Endothelial cell of umbilical vein (primary cell): ENCODE measurements at regions not wholly inside any gene's neighbourhood (a gene's known extent, or its start where the extent isn't known, plus 50 kb on each side); places are given as distances from the start of the nearest gene placed in this dataset.

Experiments used
- BruUV-seq: library from RNA; stranded (reverse); fragments of 400-500 nt; replicated peaks from 2 replicates; lab custom pipeline; 2021; lab: Mats Ljungman, UMichigan
- CTCF ChIA-PET: fragments of 300-600, 350-600 bp; sonication (Branson Sonifier 250); formaldehyde crosslinking; loops from one replicate; lab custom pipeline; 2021; ENCODE audit warnings: antibody characterized with exemption, inconsistent platforms; lab: Charles Lee
- POLR2A ChIA-PET: fragments of 300-600, 350-600 bp; sonication (Branson Sonifier 250); formaldehyde crosslinking; loops from one replicate; lab custom pipeline; 2021; ENCODE audit warnings: antibody characterized with exemption, inconsistent platforms; lab: Charles Lee
- DNase-seq: peaks from one replicate; pipeline ENCODE4 v3.0.0-alpha.2; 2011; ENCODE audit warnings: low read depth, low spot score
- FAIRE-seq: peaks from 2 replicates; lab custom pipeline; 2011; peaks lifted over from hg19 to GRCh38; lab: Jason Lieb, UNC
- H2AFZ ChIP-seq: 2 replicates; pipeline ENCODE4 v1.6.0; 2012; ENCODE audit warnings: low read depth, low read length, control low read depth, inconsistent platforms
- H3K27ac ChIP-seq: 2 replicates; pipeline ENCODE4 v1.5.1; 2011; ENCODE audit warnings: low read depth, mild to moderate bottlenecking, control low read depth, low read length, moderate library complexity; ENCODE audit not compliant: insufficient read depth
- H3K27me3 ChIP-seq, 2 experiments: 2 replicates each; pipeline versions ENCODE4 v1.6.0 to v1.6.1; 2011; ENCODE audit warnings: low read length in 2 of 2, mixed read lengths in 1 of 2; ENCODE audit not compliant: control insufficient read depth in 2 of 2, insufficient read depth in 2 of 2
- H3K36me3 ChIP-seq, 2 experiments: 2 replicates in 1 of 2; 3 replicates in 1 of 2; pipeline ENCODE4 v1.5.1; 2011; ENCODE audit warnings: low read length in 2 of 2, mild to moderate bottlenecking in 1 of 2, moderate library complexity in 1 of 2; ENCODE audit not compliant: control insufficient read depth in 2 of 2, insufficient read depth in 2 of 2; ENCODE audit errors: extremely low read depth in 1 of 2
- H3K4me1 ChIP-seq: 3 replicates; pipeline ENCODE4 v1.5.1; 2011; ENCODE audit warnings: mild to moderate bottlenecking, low read length; ENCODE audit not compliant: control insufficient read depth, insufficient read depth; ENCODE audit errors: extremely low read depth
- H3K4me2 ChIP-seq: 2 replicates; pipeline ENCODE4 v1.6.1; 2011; ENCODE audit warnings: low read length, control low read depth, mixed read lengths; ENCODE audit not compliant: insufficient read depth
- H3K4me3 ChIP-seq, 3 experiments: fragments of 200-600 bp in 1 of 3; sonication (generic), shearing (Covaris generic) in 1 of 3; replicated peaks in 1 of 3; 2 replicates each; pipeline ENCODE4 v1.5.1; 2011 to 2016; ENCODE audit warnings: control low read depth in 3 of 3, low read length in 3 of 3, mild to moderate bottlenecking in 2 of 3, inconsistent platforms in 1 of 3, low read depth in 1 of 3, moderate library complexity in 1 of 3; ENCODE audit not compliant: insufficient read depth in 1 of 3
- H3K79me2 ChIP-seq: 2 replicates; pipeline ENCODE4 v1.6.0; 2012; ENCODE audit warnings: low read length, inconsistent platforms; ENCODE audit not compliant: control insufficient read depth, insufficient read depth
- H3K9ac ChIP-seq: replicated peaks from 2 replicates; pipeline ENCODE3; 2011; ENCODE audit warnings: low read length, control low read depth; ENCODE audit not compliant: insufficient read depth; ENCODE audit errors: extremely low read depth
- H3K9me1 ChIP-seq: replicated peaks from 3 replicates; pipeline ENCODE4 v1.6.0; 2011; ENCODE audit warnings: mild to moderate bottlenecking, low read length; ENCODE audit not compliant: control insufficient read depth, insufficient read depth; ENCODE audit errors: extremely low read depth
- H3K9me3 ChIP-seq: replicated peaks from 2 replicates; pipeline ENCODE4 v1.5.1; 2012; ENCODE audit warnings: low read length, inconsistent platforms; ENCODE audit not compliant: control insufficient read depth, insufficient read depth
- H4K20me1 ChIP-seq: replicated peaks from 2 replicates; pipeline ENCODE3; 2011; ENCODE audit warnings: mild to moderate bottlenecking, low read length; ENCODE audit not compliant: control insufficient read depth, insufficient read depth; ENCODE audit errors: extremely low read depth
- CTCF ChIP-seq, 2 donors: IDR thresholded peaks; 1 replicate in 1 of 2; 2 replicates in 1 of 2; pipeline ENCODE4 v1.5.1; 2011; ENCODE audit warnings: low read length in 2 of 2, mild to moderate bottlenecking in 2 of 2, moderate library complexity in 2 of 2, control low read depth in 1 of 2, inconsistent platforms in 1 of 2, low read depth in 1 of 2; ENCODE audit not compliant: insufficient read depth in 1 of 2; ENCODE audit errors: extremely low read depth in 1 of 2
- EZH2 ChIP-seq: IDR thresholded peaks from 2 replicates; pipeline ENCODE4 v1.6.1; 2012; ENCODE audit warnings: borderline replicate concordance, low read depth, mild to moderate bottlenecking, moderate library complexity, low read length, inconsistent platforms; ENCODE audit not compliant: severe bottlenecking
- FOS ChIP-seq: IDR thresholded peaks from 2 replicates; pipeline ENCODE4 v1.6.1; 2011; ENCODE audit warnings: mild to moderate bottlenecking, low read length, moderate library complexity, borderline replicate concordance; ENCODE audit not compliant: insufficient read depth
- GATA2 ChIP-seq: IDR thresholded peaks from 2 replicates; pipeline ENCODE4 v1.7.0; 2011; ENCODE audit warnings: low read depth, mild to moderate bottlenecking, moderate library complexity, mixed read lengths, low read length; ENCODE audit not compliant: insufficient read length, insufficient read depth
- JUN ChIP-seq: IDR thresholded peaks from 2 replicates; pipeline ENCODE4 v1.6.1; 2011; ENCODE audit warnings: borderline replicate concordance, low read depth; ENCODE audit not compliant: insufficient read length, insufficient read depth
- MYC ChIP-seq: IDR thresholded peaks from one replicate; pipeline ENCODE4 v1.6.1; 2011; ENCODE audit warnings: mild to moderate bottlenecking, low read depth, low read length
- POLR2AphosphoS5 ChIP-seq: IDR thresholded peaks from 2 replicates; pipeline ENCODE4 v1.6.1; 2012; ENCODE audit warnings: low read depth, mild to moderate bottlenecking, control low read depth, low read length, moderate library complexity; ENCODE audit not compliant: insufficient read depth
- dilution Hi-C: fragments of 300-500 bp; cut with MboI; formaldehyde crosslinking; loops from one replicate; pipeline ENCODE4 v1.15.0; 2019; ENCODE audit warnings: low sequenced_read_pairs; ENCODE audit not compliant: extremely low pct_ligation_motif_present
- intact Hi-C: fragments of 100-400 bp; cut with micrococcal nuclease; formaldehyde crosslinking; loops from one replicate; pipeline ENCODE4 v1.10.0; 2022
- TF ChIP-seq, protein P1 (sequence below): IDR thresholded peaks from 2 replicates; pipeline ENCODE4 v1.6.1; 2011; ENCODE audit not compliant: insufficient read depth, insufficient read length

DNA sequence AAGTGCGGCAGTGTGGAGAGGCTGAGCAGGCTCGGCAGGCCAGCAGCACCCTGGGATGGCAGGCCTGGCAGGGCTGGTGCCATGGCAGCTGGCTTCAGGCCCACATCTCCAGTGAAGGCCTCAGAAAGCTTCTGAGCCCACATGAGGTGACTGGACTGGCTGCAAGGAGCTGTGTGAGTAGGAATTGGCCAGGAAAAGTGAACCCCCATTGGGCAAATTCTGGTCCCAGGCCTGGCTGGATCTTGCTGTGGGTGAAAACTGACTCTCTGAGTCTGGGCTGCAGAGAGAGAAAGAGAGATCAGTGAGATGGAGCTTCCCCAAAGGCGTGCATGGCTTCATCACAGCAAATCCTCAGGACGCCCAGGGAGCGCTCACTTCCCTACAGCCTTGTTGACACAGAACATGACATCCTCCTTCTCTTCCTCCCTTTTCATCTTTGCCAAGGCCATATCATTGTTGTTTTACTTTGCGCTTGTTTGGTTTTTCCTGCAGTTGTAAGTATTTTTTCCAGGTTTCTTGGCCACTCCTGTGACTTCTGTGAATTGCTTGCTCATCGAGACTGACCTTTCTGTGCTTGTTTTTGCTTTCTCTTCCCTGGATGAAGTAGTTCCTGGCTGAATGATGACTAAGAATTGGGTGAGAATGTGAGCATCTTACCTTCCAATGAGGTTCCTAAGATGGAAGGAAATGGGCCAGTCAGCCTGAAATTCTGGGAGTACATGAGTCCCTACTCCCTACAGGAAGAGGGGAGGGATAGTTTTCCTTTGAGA, 299.1 kb downstream of the TLE3 start:
- CTCF ChIA-PET = no interaction called here
- Histone ChIP-seq H3K9me1 (no peaks in the 10 kb centered on the region), H3K27ac (peak overlapping the region; percentile 24), H3K4me1 (peaks cover 11% of the 10 kb centered on the region), H2AFZ (peak overlapping the region; percentile 87), H3K4me2 (peak overlapping the region; percentile 8), H3K79me2 (no peaks in the 10 kb centered on the region), H3K9ac (no peak overlapping the region), H3K27me3 (no peaks in the 10 kb centered on the region), H3K36me3 (no peaks in the 10 kb centered on the region), H3K9me3 (no peaks in the 10 kb centered on the region), H4K20me1 (no peaks in the 10 kb centered on the region), H3K4me3 (no peak overlapping the region)
- intact Hi-C loops (loop anchor here (2.0 kb wide), 1 partner anchor 38 kb away; no protein-coding TSS in a partner anchor), dilution Hi-C loops (no loop called here)
- POLR2A ChIA-PET = no interaction called here
- FAIRE-seq (peak; percentile 86), DNase-seq (peak; percentile 77)
- TF ChIP-seq MYC = no peak
- TF ChIP-seq FOS = peak; percentile 73
- TF ChIP-seq, protein P1, sequence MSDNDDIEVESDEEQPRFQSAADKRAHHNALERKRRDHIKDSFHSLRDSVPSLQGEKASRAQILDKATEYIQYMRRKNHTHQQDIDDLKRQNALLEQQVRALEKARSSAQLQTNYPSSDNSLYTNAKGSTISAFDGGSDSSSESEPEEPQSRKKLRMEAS = no peak
- TF ChIP-seq JUN = peak; percentile 5
- TF ChIP-seq POLR2AphosphoS5 = no peak
- no peak for TF ChIP-seq CTCF (IDR thresholded peaks at IDR 0.05; ENCODE audit: extremely low read depth in 1 of 2, insufficient read depth in 1 of 2, low read depth in 1 of 2, low read length in 2 of 2)
- no peak for TF ChIP-seq EZH2
- TF ChIP-seq GATA2 = no peak
- BruUV-seq = no TSS peak
